ENCODE measurements at regions not wholly inside any gene's neighbourhood (a gene's known extent, or its start where the extent isn't known, plus 50 kb on each side); places are given as distances from the start of the nearest gene placed in this dataset.
"Not testable (repeated sequence)": the region's sequence is repeated elsewhere in the genome, so short reads cannot be mapped to it uniquely, and the experiment has no call there.

DNA sequence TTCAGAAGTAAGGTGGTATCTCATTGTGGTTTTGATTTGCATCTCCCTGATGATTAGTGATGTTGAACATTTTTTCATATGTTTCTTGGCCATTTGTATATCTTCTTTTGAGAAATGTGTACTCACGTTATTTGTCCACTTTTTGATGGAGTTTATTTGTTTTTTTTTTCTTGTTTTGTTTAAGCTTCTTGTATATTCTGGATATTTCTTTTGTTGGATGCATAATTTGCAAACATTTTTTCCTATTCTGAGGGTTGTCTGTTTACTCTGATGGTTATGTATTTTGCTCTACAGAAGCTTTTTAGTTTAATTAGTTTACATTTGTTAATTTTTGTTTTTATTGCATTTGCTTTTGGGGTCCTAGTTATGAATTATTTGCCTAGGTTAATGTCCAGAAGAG lies 927.4 kb upstream of the LRFN5 start:
- no peak for DNase-seq (ENCODE audit: low read depth)
- TF ChIP-seq, protein P1, sequence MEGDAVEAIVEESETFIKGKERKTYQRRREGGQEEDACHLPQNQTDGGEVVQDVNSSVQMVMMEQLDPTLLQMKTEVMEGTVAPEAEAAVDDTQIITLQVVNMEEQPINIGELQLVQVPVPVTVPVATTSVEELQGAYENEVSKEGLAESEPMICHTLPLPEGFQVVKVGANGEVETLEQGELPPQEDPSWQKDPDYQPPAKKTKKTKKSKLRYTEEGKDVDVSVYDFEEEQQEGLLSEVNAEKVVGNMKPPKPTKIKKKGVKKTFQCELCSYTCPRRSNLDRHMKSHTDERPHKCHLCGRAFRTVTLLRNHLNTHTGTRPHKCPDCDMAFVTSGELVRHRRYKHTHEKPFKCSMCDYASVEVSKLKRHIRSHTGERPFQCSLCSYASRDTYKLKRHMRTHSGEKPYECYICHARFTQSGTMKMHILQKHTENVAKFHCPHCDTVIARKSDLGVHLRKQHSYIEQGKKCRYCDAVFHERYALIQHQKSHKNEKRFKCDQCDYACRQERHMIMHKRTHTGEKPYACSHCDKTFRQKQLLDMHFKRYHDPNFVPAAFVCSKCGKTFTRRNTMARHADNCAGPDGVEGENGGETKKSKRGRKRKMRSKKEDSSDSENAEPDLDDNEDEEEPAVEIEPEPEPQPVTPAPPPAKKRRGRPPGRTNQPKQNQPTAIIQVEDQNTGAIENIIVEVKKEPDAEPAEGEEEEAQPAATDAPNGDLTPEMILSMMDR (conservative IDR thresholded peaks at IDR 0.05; ENCODE audit: low read depth, low read length): no peak
- H3K4me3 ChIP-seq (ENCODE audit: low read length): no peak overlapping the region

DNA sequence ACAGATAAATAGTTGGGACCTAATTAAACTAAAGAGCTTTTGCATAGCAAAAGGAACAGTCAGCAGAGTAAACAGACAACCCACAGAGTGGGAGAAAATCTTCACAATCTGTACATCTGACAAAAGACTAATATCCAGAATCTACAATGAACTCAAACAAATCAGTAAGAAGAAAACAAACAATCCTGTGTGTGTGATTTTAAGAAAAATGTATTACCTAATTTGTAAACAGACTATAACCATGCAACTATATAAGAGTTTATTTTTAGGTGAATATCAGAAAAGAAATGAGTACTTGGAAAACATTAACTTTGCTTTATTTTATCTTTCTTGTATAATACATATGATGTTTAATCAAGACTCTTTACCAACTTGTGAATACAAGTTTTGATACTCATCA lies 929.5 kb upstream of the LRFN5 start:
- not testable (repeated sequence) for H3K4me3 ChIP-seq (ENCODE audit: low read length); DNase-seq (ENCODE audit: low read depth)

DNA sequence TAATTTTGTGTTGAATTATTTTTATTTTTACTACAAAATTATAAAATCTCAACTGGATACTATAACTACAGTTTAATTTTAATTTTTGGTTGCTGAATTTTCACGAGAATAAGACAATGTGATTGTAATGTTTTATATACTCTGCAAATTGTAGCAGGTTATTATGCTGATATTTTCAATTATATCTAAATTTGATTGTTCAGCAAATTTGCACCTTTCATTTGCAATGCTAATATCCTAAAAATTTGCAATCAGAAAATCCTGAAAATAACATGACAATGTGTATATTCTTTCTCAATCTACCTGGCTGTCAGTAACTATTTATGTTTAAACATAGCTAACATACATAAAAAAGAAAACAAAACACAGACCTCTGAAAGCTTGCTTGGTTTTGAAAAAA lies 932.2 kb upstream of the LRFN5 start:
- TF ChIP-seq, protein P1 (conservative IDR thresholded peaks at IDR 0.05; ENCODE audit: low read depth, low read length): no peak
- no peak for DNase-seq (ENCODE audit: low read depth)
- H3K4me3 ChIP-seq (ENCODE audit: low read length): no peak overlapping the region

DNA sequence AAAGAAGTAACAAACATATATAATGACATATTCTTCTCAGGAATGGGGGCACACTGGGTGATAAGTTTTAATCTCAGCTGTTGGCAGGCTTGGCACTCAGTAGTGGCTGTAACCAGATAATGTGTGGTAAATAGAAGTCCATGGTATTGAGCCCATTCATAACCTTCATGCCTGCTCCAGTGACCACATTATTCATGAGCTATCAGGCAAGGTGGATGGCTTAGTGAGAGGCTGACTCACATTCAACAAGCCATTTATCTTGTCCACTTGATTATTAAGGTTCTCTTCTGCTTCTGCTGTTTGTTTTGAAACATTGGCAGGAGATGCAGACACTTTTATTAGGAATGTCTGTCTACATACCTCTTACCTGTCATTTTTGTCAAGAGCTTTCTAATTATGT lies 950.4 kb upstream of the LRFN5 start:
- no peak overlapping the region for H3K4me3 ChIP-seq (ENCODE audit: low read length)
- no peak for DNase-seq (ENCODE audit: low read depth)
- TF ChIP-seq, protein P1 (conservative IDR thresholded peaks at IDR 0.05; ENCODE audit: low read depth, low read length): no peak

DNA sequence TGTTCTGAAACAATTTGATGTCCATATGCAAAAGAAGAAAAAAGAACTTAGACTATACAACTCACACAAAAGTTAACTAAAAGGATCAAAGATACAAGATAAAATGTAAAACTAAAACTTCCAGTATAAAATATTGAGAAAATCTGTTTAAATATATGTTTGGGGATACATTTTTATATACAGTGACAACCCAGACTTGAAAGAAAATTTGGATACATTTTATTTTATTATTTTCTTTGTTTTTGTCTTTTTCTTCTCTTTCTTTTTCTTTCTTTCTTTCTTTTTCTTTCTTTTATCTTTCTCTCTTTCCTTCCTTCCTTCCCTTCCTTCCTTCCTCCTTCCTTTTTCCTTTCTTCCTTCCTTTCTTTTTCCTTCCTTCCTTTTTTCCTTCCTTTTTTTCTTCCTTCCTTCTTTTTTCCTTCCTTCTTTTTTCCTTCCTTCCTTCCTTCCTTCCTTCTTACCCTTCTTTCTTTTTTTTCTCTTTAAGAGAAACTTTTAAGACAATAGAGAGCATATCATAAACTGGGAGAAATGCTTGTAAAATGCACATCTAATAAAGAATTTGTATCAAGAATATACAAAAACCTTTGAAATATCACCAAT lies 954.5 kb upstream of the LRFN5 start:
- DNase-seq (ENCODE audit: low read depth): no peak
- TF ChIP-seq, protein P1 (conservative IDR thresholded peaks at IDR 0.05; ENCODE audit: low read depth, low read length): no peak
- H3K4me3 ChIP-seq (ENCODE audit: low read length): no peak overlapping the region

DNA sequence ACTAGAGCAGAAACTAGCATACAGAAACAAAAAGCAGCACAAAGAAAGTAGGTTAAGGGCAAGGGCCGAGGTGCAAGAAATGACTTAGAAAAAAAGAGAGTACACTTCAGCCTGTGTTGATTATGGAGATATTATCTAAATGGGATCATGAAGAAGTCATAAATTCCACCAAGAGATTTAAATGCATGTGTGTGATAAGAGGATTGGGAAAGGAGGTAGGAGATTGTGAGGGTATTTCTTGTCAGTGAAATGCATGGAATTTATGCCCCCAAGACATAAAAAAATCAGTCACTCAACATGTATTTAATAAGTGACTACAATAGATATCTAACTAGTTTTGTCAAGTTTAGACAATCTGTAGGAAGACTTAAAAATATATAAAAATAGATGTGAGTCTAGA lies 976.2 kb upstream of the LRFN5 start:
- peak; percentile 26 for DNase-seq (ENCODE audit: low read depth)
- TF ChIP-seq, protein P1 (conservative IDR thresholded peaks at IDR 0.05; ENCODE audit: low read depth, low read length): no peak
- H3K4me3 ChIP-seq (ENCODE audit: low read length): no peak overlapping the region

DNA sequence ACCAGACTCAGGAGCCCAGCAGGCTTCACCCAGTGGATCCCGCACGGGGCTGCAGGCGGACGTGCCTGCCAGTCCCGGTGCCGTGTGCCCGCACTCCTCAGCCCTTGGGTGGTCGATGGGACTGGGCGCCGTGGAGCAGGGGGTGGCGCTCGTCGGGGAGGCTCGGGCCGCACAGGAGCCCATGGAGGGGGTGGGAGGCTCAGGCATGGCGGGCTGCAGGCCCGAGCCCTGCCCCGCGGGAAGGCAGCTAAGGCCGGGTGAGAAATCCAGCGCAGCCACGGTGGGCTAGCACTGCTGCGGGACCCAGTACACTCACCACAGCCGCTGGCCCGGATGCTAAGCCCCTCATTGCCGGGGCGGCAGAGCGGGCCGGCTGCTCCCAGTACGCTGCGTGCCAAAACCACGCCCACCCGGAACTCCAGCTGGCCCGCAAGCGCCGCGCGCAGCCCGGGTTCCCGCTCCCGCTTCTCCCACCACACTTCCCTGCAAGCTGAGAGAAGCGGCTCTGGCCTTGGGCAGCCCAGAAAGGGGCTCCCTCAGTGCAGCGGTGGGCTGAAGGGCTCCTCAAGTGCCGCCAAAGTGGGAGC lies 977.0 kb upstream of the LRFN5 start:
- not testable (repeated sequence) for H3K4me3 ChIP-seq (ENCODE audit: low read length); DNase-seq (ENCODE audit: low read depth)

DNA sequence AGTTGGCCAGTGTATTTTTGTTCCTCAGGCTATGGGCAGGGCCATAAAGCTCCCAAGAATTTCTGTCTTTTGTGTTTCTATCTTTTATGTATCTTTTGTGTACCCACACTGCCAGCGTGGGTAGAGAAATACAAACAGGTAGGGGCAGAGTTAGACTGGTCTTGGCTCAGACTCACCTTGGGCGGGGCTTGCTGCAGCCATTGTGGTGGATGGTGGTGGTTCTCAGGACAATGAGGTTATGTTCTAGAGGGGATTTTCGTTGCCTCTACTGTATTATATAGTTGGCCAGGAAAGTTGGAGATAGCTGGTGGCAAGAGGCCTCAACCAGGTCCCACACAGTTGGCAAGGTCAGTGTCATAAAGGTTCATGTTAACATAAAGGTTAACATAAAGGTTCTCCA lies 977.5 kb upstream of the LRFN5 start:
- DNase-seq (ENCODE audit: low read depth): no peak
- TF ChIP-seq, protein P1 (conservative IDR thresholded peaks at IDR 0.05; ENCODE audit: low read depth, low read length): no peak
- no peak overlapping the region for H3K4me3 ChIP-seq (ENCODE audit: low read length)
